Naive thymus-derived CD4-positive, alpha-beta T cell (primary cell): ENCODE measurements at regions not wholly inside any gene's neighbourhood (a gene's known extent, or its start where the extent isn't known, plus 50 kb on each side); places are given as distances from the start of the nearest gene placed in this dataset.

Experiments used
- ATAC-seq: fragments of 150-1000 bp; cut with Tn5 transposase; 2 replicates; pipeline ENCODE4 v1.10.0; 2021; ENCODE audit warnings: mild to moderate bottlenecking, moderate library complexity
- CTCF ChIA-PET: fragments of 350-600 bp; sonication (Branson Sonifier 250); formaldehyde crosslinking; loops from one replicate; lab custom pipeline; 2021; ENCODE audit warnings: antibody characterized with exemption; lab: Charles Lee
- POLR2A ChIA-PET: fragments of 350-600 bp; sonication (Branson Sonifier 250); formaldehyde crosslinking; loops from one replicate; lab custom pipeline; 2021; ENCODE audit warnings: antibody characterized with exemption, inconsistent platforms; lab: Charles Lee
- DNase-seq, 9 donors: peaks; one replicate each; pipeline versions ENCODE4 v3.0.0 to v3.0.0-alpha.2; 2020 to 2022; ENCODE audit warnings: mixed read lengths in 1 of 9
- H3K27ac ChIP-seq: one replicate; pipeline ENCODE4 v1.7.0; 2013; ENCODE audit warnings: mild to moderate bottlenecking, low read depth, low read length, moderate library complexity
- H3K27me3 ChIP-seq, 2 donors: one replicate each; pipeline ENCODE4 v1.7.0; 2013; ENCODE audit warnings: low read length in 2 of 2, mild to moderate bottlenecking in 2 of 2, moderate library complexity in 2 of 2; ENCODE audit not compliant: control insufficient read depth in 2 of 2, insufficient read depth in 2 of 2
- H3K36me3 ChIP-seq, 3 experiments: 1 replicate in 2 of 3; 2 replicates in 1 of 3; pipeline ENCODE4 v1.7.0; 2013; ENCODE audit warnings: low read length in 3 of 3, mild to moderate bottlenecking in 3 of 3, moderate library complexity in 1 of 3; ENCODE audit not compliant: insufficient read depth in 3 of 3, control insufficient read depth in 2 of 3
- H3K4me1 ChIP-seq, 2 donors: one replicate each; pipeline ENCODE4 v1.7.0; 2013; ENCODE audit warnings: low read length in 2 of 2, mild to moderate bottlenecking in 2 of 2, moderate library complexity in 1 of 2; ENCODE audit not compliant: control insufficient read depth in 2 of 2, insufficient read depth in 2 of 2
- H3K4me3 ChIP-seq: 2 replicates; pipeline ENCODE4 v1.7.0; 2013; ENCODE audit warnings: mild to moderate bottlenecking, low read length
- H3K9me3 ChIP-seq, 3 experiments: 1 replicate in 2 of 3; 2 replicates in 1 of 3; pipeline ENCODE4 v1.7.0; 2013; ENCODE audit warnings: low read length in 3 of 3; ENCODE audit not compliant: control insufficient read depth in 2 of 3
- H3K27ac Mint-ChIP-seq, 9 donors: one replicate each; pipeline ENCODE4 v1.8.0; 2020 to 2022; ENCODE audit warnings: mixed read lengths in 9 of 9, mild to moderate bottlenecking in 8 of 9, moderate library complexity in 5 of 9, inconsistent platforms in 2 of 9
- H3K27me3 Mint-ChIP-seq, 5 donors: one replicate each; pipeline ENCODE4 v1.8.0; 2021 to 2022; ENCODE audit warnings: mixed read lengths in 5 of 5, mild to moderate bottlenecking in 1 of 5
- H3K36me3 Mint-ChIP-seq, 5 donors: one replicate each; pipeline ENCODE4 v1.8.0; 2020 to 2022; ENCODE audit warnings: mixed read lengths in 5 of 5, mild to moderate bottlenecking in 3 of 5, inconsistent platforms in 1 of 5
- H3K4me1 Mint-ChIP-seq, 7 donors: one replicate each; pipeline ENCODE4 v1.8.0; 2020 to 2022; ENCODE audit warnings: mixed read lengths in 7 of 7, mild to moderate bottlenecking in 3 of 7, inconsistent platforms in 1 of 7
- H3K4me3 Mint-ChIP-seq, 10 donors: one replicate each; pipeline ENCODE4 v1.8.0; 2020 to 2022; ENCODE audit warnings: mild to moderate bottlenecking in 10 of 10, mixed read lengths in 10 of 10, moderate library complexity in 6 of 10, inconsistent platforms in 2 of 10
- H3K9me3 Mint-ChIP-seq, 11 donors: one replicate each; pipeline ENCODE4 v1.8.0; 2020 to 2022; ENCODE audit warnings: mixed read lengths in 11 of 11, mild to moderate bottlenecking in 4 of 11, inconsistent platforms in 1 of 11, moderate library complexity in 1 of 11
- intact Hi-C, 2 donors: fragments of 100-400 bp; cut with micrococcal nuclease; formaldehyde crosslinking; loops; one replicate each; pipeline ENCODE4 v1.15.1; 2023

GRCh38 chr15:73001840-73002239, 50.4 kb upstream of the NEO1 start:
- peaks cover 0 to 3% (median 0%) of the 10 kb centered on the region in 11 donors for H3K9me3 Mint-ChIP-seq
- Histone ChIP-seq H3K27me3 (no peaks in the 10 kb centered on the region), H3K9me3 (no peaks in the 10 kb centered on the region), H3K36me3 (no peaks in the 10 kb centered on the region), H3K4me1 (no peaks in the 10 kb centered on the region), H3K4me3 (no peak overlapping the region), H3K27ac (no peak overlapping the region)
- peaks cover 6 to 25% (median 16%) of the 10 kb centered on the region in 5 donors for H3K27me3 Mint-ChIP-seq
- POLR2A ChIA-PET, result no interaction called here
- intact Hi-C loops, result no loop called here
- no peaks in the 10 kb centered on the region for H3K4me1 Mint-ChIP-seq
- H3K36me3 Mint-ChIP-seq, result no peaks in the 10 kb centered on the region
- DNase-seq, result no peak
- no peak overlapping the region for H3K4me3 Mint-ChIP-seq
- no peak for ATAC-seq
- H3K27ac Mint-ChIP-seq, result no peak overlapping the region
- CTCF ChIA-PET, result no interaction called here

- Histone ChIP-seq H3K4me1 (no peaks in the 10 kb centered on the region), H3K27me3 (no peaks in the 10 kb centered on the region), H3K9me3 (no peaks in the 10 kb centered on the region), H3K4me3 (no peak overlapping the region), H3K27ac (no peak overlapping the region), H3K36me3 (no peaks in the 10 kb centered on the region)
- CTCF ChIA-PET, result no interaction called here
- Mint-ChIP-seq H3K4me1 (no peaks in the 10 kb centered on the region), H3K36me3 (no peaks in the 10 kb centered on the region), H3K4me3 (no peak overlapping the region), H3K9me3 (peaks cover 0 to under 1% (median 0%) of the 10 kb centered on the region in 11 donors), H3K27ac (no peak overlapping the region), H3K27me3 (peaks cover 9 to 29% (median 16%) of the 10 kb centered on the region in 5 donors)
- intact Hi-C loops, result no loop called here
- no peak for DNase-seq
- POLR2A ChIA-PET, result no interaction called here
- no peak for ATAC-seq
Measured at GRCh38 chr15:73000293-73000692, 52.0 kb upstream of the NEO1 start.

- Mint-ChIP-seq H3K4me1 (no peaks in the 10 kb centered on the region), H3K27me3 (peaks cover 11 to 23% (median 12%) of the 10 kb centered on the region in 5 donors), H3K9me3 (no peaks in the 10 kb centered on the region), H3K36me3 (no peaks in the 10 kb centered on the region), H3K4me3 (no peak overlapping the region), H3K27ac (no peak overlapping the region)
- Histone ChIP-seq H3K27ac (no peak overlapping the region), H3K9me3 (no peaks in the 10 kb centered on the region), H3K36me3 (no peaks in the 10 kb centered on the region), H3K27me3 (no peaks in the 10 kb centered on the region), H3K4me1 (no peaks in the 10 kb centered on the region), H3K4me3 (no peak overlapping the region)
- no peak for DNase-seq
- CTCF ChIA-PET, result no interaction called here
- ATAC-seq, result no peak
- intact Hi-C loops, result no loop called here
- POLR2A ChIA-PET, result no interaction called here
Measured at GRCh38 chr15:72999586-72999985, 52.7 kb upstream of the NEO1 start.

GRCh38 chr15:72998681-72999466, 53.4 kb upstream of the NEO1 start:
- Histone ChIP-seq H3K4me1 (no peaks in the 10 kb centered on the region), H3K9me3 (no peaks in the 10 kb centered on the region), H3K27ac (no peak overlapping the region), H3K27me3 (no peaks in the 10 kb centered on the region), H3K4me3 (no peak overlapping the region), H3K36me3 (no peaks in the 10 kb centered on the region)
- intact Hi-C loops, result no loop called here
- POLR2A ChIA-PET, result no interaction called here
- Mint-ChIP-seq H3K36me3 (no peaks in the 10 kb centered on the region), H3K9me3 (no peaks in the 10 kb centered on the region), H3K4me3 (no peak overlapping the region), H3K27ac (no peak overlapping the region), H3K4me1 (no peaks in the 10 kb centered on the region), H3K27me3 (peaks cover 11 to 22% (median 12%) of the 10 kb centered on the region in 5 donors)
- ATAC-seq (no peak), DNase-seq (no peak)
- CTCF ChIA-PET, result no interaction called here

GRCh38 chr15:72998226-72998625, 54.0 kb upstream of the NEO1 start:
- CTCF ChIA-PET, result no interaction called here
- no peak for ATAC-seq

DNA sequence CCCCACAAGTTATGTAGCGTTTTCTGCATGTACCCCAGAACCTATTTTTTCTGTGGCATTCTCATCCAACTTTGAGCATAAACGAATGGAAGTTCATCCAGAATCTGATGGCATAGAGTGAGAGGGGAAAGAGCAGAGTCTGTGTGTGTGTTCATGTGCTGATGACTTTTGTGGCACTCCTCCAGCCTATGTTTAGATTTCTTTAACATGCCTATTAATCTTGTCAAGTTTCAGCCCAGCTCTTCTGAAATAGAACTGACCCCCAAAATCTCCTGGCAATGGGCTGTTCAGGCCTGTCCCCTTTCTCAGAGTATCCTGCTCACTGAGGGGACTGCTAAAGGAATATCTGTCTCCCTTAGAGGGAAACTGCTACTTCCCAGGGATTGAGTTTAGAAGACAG, 56.4 kb upstream of the NEO1 start:
- intact Hi-C loops, result no loop called here
- no peaks in the 10 kb centered on the region for H3K36me3 Mint-ChIP-seq
- no peaks in the 10 kb centered on the region for H3K36me3 ChIP-seq
- no peaks in the 10 kb centered on the region for H3K9me3 Mint-ChIP-seq
- no peaks in the 10 kb centered on the region for H3K4me1 Mint-ChIP-seq
- ChIA-PET CTCF (no interaction called here), POLR2A (no interaction called here)
- peaks cover 8 to 14% (median 13%) of the 10 kb centered on the region in 5 donors for H3K27me3 Mint-ChIP-seq
- DNase-seq (no peak), ATAC-seq (no peak)
- H3K4me1 ChIP-seq, result no peaks in the 10 kb centered on the region
- no peak overlapping the region for H3K4me3 ChIP-seq
- H3K4me3 Mint-ChIP-seq, result no peak overlapping the region
- no peak overlapping the region for H3K27ac ChIP-seq
- H3K27ac Mint-ChIP-seq, result no peak overlapping the region
- no peaks in the 10 kb centered on the region for H3K27me3 ChIP-seq
- no peaks in the 10 kb centered on the region for H3K9me3 ChIP-seq

More at GRCh38 chr15:72998226-72998625, 54.0 kb upstream of the NEO1 start:
- Mint-ChIP-seq H3K27ac (no peak overlapping the region), H3K4me3 (no peak overlapping the region), H3K9me3 (no peaks in the 10 kb centered on the region), H3K27me3 (peaks cover 11 to 19% (median 12%) of the 10 kb centered on the region in 5 donors), H3K4me1 (no peaks in the 10 kb centered on the region), H3K36me3 (no peaks in the 10 kb centered on the region)
- intact Hi-C loops, result no loop called here
- POLR2A ChIA-PET, result no interaction called here
- H3K36me3 ChIP-seq, result no peaks in the 10 kb centered on the region
- no peak for DNase-seq
- no peaks in the 10 kb centered on the region for H3K27me3 ChIP-seq
- no peaks in the 10 kb centered on the region for H3K9me3 ChIP-seq
- no peak overlapping the region for H3K4me3 ChIP-seq
- H3K4me1 ChIP-seq, result no peaks in the 10 kb centered on the region
- no peak overlapping the region for H3K27ac ChIP-seq

DNA sequence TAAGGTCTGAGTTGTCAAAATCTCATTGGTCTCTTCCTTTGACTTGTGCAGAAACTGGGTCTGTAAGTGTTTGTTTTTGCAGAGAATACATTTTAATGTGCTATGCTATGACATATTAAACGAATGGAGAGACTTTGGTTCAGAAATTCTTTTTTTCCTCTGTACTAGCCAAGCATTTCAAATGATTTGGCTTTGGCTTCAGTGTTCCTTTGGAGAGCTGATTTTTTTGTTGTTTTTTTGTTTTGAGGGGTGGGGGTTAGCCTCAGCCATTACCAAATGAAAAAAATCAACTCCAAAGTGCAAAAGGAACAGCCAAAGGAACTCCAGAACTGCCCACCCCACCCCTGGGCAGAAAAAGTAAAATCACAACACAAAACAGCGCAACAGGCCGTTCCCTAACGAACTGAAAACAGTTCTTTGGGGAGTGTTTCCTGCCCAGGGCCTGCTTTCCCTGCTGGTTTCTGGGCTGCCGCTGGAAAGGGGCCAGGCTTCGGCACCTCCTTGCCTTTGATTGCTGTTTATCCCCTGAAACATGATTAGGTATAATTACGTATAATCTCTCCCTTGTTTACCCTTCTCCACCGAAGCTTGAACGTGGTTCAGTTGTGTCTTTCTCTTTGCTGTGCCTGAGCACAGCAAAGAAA, 57.6 kb upstream of the NEO1 start:
- POLR2A ChIA-PET, result no interaction called here
- Histone ChIP-seq H3K4me3 (no peak overlapping the region), H3K9me3 (no peaks in the 10 kb centered on the region), H3K27ac (no peak overlapping the region), H3K4me1 (no peaks in the 10 kb centered on the region), H3K27me3 (no peaks in the 10 kb centered on the region), H3K36me3 (no peaks in the 10 kb centered on the region)
- Mint-ChIP-seq H3K9me3 (no peaks in the 10 kb centered on the region), H3K27me3 (peaks cover 8 to 15% (median 13%) of the 10 kb centered on the region in 5 donors), H3K27ac (no peak overlapping the region), H3K36me3 (no peaks in the 10 kb centered on the region), H3K4me3 (no peak overlapping the region), H3K4me1 (no peaks in the 10 kb centered on the region)
- DNase-seq (no peak), ATAC-seq (no peak)
- CTCF ChIA-PET, result no interaction called here
- intact Hi-C loops, result no loop called here
